ENCODE measurements at regions not wholly inside any gene's neighbourhood (a gene's known extent, or its start where the extent isn't known, plus 50 kb on each side); places are given as distances from the start of the nearest gene placed in this dataset.

- no peak overlapping the region for H3K27ac ChIP-seq (ENCODE audit: low read length)
- H3K4me3 ChIP-seq (ENCODE audit: low read depth in 2 of 2, low read length in 2 of 2) = no peak overlapping the region
- in situ Hi-C loops (cut with HindIII; ENCODE audit: low pct_unique_long_range_greater_than_20kb, low sequenced_read_pairs) = no loop called here
- BruUV-seq (replicated peaks) = no TSS peak
- no peaks in the 10 kb centered on the region for H3K36me3 ChIP-seq (ENCODE audit: control insufficient read depth, insufficient read depth, low read length)
- no peaks in the 10 kb centered on the region for H3K27me3 ChIP-seq (ENCODE audit: control insufficient read depth, insufficient read depth, low read length)
- no peaks in the 10 kb centered on the region for H3K9me3 ChIP-seq (ENCODE audit: control insufficient read depth, insufficient read depth, low read depth, low read length)
- TF ChIP-seq SIN3A (IDR thresholded peaks at IDR 0.05; ENCODE audit: borderline replicate concordance, insufficient read depth, low read depth, low read length) (no peak), POLR2AphosphoS5 (IDR thresholded peaks at IDR 0.05; ENCODE audit: low read depth, low read length) (no peak), REST (IDR thresholded peaks at IDR 0.05; ENCODE audit: insufficient read depth in 1 of 2, low read depth in 2 of 2, low read length in 1 of 2) (no peak), CTCF (IDR thresholded peaks at IDR 0.05) (no peak), TCF7L2 (IDR thresholded peaks at IDR 0.05; ENCODE audit: low read depth, low read length) (no peak)
- ATAC-seq (no peak), DNase-seq (ENCODE audit: low read depth, low spot score) (no peak)
- POLR2A ChIA-PET = no interaction called here
- no peaks in the 10 kb centered on the region for H3K4me1 ChIP-seq (ENCODE audit: control insufficient read depth, insufficient read depth, low read length)
- CTCF ChIA-PET = no interaction called here
- intact Hi-C loops (cut with micrococcal nuclease; ENCODE audit: unreplicated experiment) = no loop called here
These were observed 173.5 kb downstream of the LMBRD1 start for GRCh38 chr6:69623357-69623756.

- intact Hi-C loops (cut with micrococcal nuclease; ENCODE audit: unreplicated experiment) = no loop called here
- BruUV-seq (replicated peaks) = no TSS peak
- DNase-seq (ENCODE audit: low read depth, low spot score) (no peak), ATAC-seq (no peak)
- Histone ChIP-seq H3K27ac (ENCODE audit: low read length) (no peak overlapping the region), H3K4me1 (ENCODE audit: control insufficient read depth, insufficient read depth, low read length) (no peaks in the 10 kb centered on the region), H3K9me3 (ENCODE audit: control insufficient read depth, insufficient read depth, low read depth, low read length) (no peaks in the 10 kb centered on the region), H3K27me3 (ENCODE audit: control insufficient read depth, insufficient read depth, low read length) (no peaks in the 10 kb centered on the region), H3K4me3 (ENCODE audit: low read depth in 2 of 2, low read length in 2 of 2) (no peak overlapping the region), H3K36me3 (ENCODE audit: control insufficient read depth, insufficient read depth, low read length) (no peaks in the 10 kb centered on the region)
- ChIA-PET CTCF (no interaction called here), POLR2A (no interaction called here)
- in situ Hi-C loops (cut with HindIII; ENCODE audit: low pct_unique_long_range_greater_than_20kb, low sequenced_read_pairs) = no loop called here
- TF ChIP-seq SIN3A (IDR thresholded peaks at IDR 0.05; ENCODE audit: borderline replicate concordance, insufficient read depth, low read depth, low read length) (no peak), POLR2AphosphoS5 (IDR thresholded peaks at IDR 0.05; ENCODE audit: low read depth, low read length) (no peak), TCF7L2 (IDR thresholded peaks at IDR 0.05; ENCODE audit: low read depth, low read length) (no peak), REST (IDR thresholded peaks at IDR 0.05; ENCODE audit: insufficient read depth in 1 of 2, low read depth in 2 of 2, low read length in 1 of 2) (no peak), CTCF (IDR thresholded peaks at IDR 0.05) (no peak)
These were observed 173.9 kb downstream of the LMBRD1 start for GRCh38 chr6:69622924-69623323.
